Brain microvascular endothelial cell (primary cell): ENCODE measurements at regions not wholly inside any gene's neighbourhood (a gene's known extent, or its start where the extent isn't known, plus 50 kb on each side); places are given as distances from the start of the nearest gene placed in this dataset.
"Not testable (repeated sequence)": the region's sequence is repeated elsewhere in the genome, so short reads cannot be mapped to it uniquely, and the experiment has no call there.

ENCODE experiments used
- DNase-seq: peaks from one replicate; pipeline ENCODE4 v3.0.0-alpha.2; 2020
- H3K27ac ChIP-seq: fragments of 250-450 bp; sonication (Bioruptor Pico); 2 replicates; pipeline ENCODE4 v1.5.1; 2020; ENCODE audit warnings: mild to moderate bottlenecking, moderate library complexity
- H3K27me3 ChIP-seq: fragments of 250-450 bp; sonication (Bioruptor Pico); replicated peaks from 2 replicates; pipeline ENCODE4 v1.5.1; 2020; ENCODE audit warnings: mild to moderate bottlenecking
- H3K36me3 ChIP-seq: fragments of 250-450 bp; sonication (Bioruptor Pico); replicated peaks from 2 replicates; pipeline ENCODE4 v1.5.1; 2020; ENCODE audit warnings: mild to moderate bottlenecking
- H3K4me3 ChIP-seq: 2 replicates; pipeline ENCODE4 v1.5.1; 2011; ENCODE audit warnings: low read depth, mild to moderate bottlenecking, control low read depth, low read length, moderate library complexity
- in situ Hi-C: cut with HindIII; loops from 2 replicates; pipeline ENCODE4 v1.10.0; 2017; ENCODE audit warnings: low sequenced_read_pairs, low pct_ligation_motif_present
- TF ChIP-seq, protein P1 (sequence below): IDR thresholded peaks from 2 replicates; pipeline ENCODE4 v1.5.1; 2011; ENCODE audit warnings: low read depth, mild to moderate bottlenecking, moderate library complexity, low read length, control low read depth, inconsistent platforms; ENCODE audit errors: missing control alignments

DNA sequence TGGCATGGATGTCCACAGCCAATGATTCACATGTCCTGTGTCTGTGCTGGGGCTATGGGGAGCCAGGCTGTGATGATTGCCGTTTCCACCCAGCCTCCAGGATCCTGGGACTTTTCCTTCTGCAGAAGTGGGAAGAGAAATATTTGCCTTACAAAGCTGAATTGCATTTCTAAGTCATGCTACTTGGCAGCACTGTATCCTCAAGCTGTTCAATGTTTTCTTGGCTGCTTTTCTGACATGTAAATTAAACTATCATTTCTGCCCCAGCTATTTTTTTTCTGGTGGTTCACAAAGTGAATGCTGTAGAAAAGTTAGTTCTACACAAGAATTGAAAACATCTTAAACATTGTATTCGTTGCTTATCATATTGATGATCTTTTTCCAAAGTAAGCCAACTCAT lies 51.9 kb upstream of the TCERG1L start:
- no peak for DNase-seq
- Histone ChIP-seq H3K4me3 (no peak overlapping the region), H3K36me3 (no peaks in the 10 kb centered on the region), H3K27me3 (no peaks in the 10 kb centered on the region), H3K27ac (no peak overlapping the region)
- in situ Hi-C loops = no loop called here
- TF ChIP-seq, protein P1, sequence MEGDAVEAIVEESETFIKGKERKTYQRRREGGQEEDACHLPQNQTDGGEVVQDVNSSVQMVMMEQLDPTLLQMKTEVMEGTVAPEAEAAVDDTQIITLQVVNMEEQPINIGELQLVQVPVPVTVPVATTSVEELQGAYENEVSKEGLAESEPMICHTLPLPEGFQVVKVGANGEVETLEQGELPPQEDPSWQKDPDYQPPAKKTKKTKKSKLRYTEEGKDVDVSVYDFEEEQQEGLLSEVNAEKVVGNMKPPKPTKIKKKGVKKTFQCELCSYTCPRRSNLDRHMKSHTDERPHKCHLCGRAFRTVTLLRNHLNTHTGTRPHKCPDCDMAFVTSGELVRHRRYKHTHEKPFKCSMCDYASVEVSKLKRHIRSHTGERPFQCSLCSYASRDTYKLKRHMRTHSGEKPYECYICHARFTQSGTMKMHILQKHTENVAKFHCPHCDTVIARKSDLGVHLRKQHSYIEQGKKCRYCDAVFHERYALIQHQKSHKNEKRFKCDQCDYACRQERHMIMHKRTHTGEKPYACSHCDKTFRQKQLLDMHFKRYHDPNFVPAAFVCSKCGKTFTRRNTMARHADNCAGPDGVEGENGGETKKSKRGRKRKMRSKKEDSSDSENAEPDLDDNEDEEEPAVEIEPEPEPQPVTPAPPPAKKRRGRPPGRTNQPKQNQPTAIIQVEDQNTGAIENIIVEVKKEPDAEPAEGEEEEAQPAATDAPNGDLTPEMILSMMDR = no peak

DNA sequence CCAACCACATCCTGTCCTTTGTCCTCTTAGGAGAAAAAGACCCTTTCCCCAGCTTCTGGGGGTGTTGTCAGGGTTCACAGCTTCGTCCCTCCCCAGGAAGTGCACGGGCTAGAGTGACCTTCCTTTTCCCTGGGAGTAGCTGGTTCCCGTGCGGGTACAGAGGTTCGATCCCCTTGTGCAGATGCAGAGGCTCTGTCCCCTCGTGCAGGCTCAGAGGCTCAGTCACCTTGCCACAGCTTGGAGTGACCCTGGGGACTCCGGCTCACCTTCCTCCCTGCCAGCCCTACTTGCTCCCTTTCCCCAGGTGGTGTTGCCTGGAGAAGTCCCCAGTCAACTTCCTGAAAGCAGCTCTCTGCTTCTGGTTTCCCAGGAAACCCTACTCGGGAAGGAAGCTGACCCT lies 60.0 kb upstream of the TCERG1L start:
- H3K27me3 ChIP-seq = no peaks in the 10 kb centered on the region
- no peaks in the 10 kb centered on the region for H3K36me3 ChIP-seq
- no peak overlapping the region for H3K4me3 ChIP-seq
- H3K27ac ChIP-seq = no peak overlapping the region
- TF ChIP-seq, protein P1 = no peak
- in situ Hi-C loops = no loop called here
- no peak for DNase-seq

DNA sequence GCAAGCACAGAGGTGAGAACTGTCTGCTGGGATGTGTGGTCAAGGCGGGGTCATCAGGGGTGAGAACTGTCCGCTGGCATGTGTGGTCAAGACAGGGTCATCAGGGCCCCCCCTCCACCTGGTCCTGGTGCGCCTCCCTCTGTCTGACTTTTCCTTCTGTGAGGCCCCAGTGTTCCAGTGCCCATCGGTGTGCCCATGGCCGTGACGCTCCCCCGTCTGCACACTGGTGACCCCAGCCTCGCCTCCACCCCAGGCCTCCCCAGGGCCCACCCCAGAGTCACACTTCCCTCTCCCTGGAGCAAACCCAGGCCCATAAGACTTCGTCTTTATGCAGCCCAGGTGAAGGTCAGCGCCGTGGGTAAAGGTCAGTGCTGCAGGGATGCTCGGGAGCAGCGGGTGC lies 70.1 kb upstream of the TCERG1L start:
- in situ Hi-C loops = no loop called here
- no peaks in the 10 kb centered on the region for H3K36me3 ChIP-seq
- H3K27ac ChIP-seq = no peak overlapping the region
- DNase-seq = no peak
- TF ChIP-seq, protein P1 = no peak
- H3K4me3 ChIP-seq = no peak overlapping the region
- H3K27me3 ChIP-seq = no peaks in the 10 kb centered on the region

DNA sequence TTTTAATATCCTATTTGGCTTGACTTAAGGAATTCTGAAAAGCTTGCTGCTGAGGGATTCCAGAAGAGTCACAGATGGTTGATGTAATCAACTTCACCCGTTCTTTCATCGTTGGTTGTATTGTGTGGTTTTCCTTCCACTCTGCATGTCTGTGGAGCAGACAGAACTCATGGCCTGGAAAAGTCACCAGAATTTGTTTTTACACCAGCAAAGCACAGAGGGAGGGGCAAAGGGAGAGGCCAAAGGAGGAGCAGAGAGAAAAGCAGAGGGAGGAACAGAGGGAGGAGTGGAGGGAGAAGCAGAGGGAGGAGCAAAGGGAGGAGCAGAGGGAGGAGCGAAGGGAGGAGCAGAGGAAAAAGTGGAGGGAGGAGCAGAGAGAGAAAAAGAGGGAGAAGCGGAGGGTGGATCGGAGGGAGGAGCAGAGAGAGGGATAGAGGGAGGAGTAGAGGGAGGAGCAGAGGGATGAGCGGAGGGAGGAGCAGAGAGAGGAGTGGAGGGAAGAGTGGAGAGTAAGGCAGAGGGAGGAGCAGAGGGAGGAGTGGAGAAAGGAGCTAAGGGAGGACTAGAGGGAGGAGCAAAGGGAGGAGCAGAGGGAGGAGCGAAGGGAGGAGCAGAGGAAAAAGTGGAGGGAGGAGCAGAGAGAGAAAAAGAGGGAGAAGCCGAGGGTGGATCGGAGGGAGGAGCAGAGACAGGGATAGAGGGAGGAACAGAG lies 73.8 kb upstream of the TCERG1L start:
- DNase-seq, in situ Hi-C loops: not testable (repeated sequence)

DNA sequence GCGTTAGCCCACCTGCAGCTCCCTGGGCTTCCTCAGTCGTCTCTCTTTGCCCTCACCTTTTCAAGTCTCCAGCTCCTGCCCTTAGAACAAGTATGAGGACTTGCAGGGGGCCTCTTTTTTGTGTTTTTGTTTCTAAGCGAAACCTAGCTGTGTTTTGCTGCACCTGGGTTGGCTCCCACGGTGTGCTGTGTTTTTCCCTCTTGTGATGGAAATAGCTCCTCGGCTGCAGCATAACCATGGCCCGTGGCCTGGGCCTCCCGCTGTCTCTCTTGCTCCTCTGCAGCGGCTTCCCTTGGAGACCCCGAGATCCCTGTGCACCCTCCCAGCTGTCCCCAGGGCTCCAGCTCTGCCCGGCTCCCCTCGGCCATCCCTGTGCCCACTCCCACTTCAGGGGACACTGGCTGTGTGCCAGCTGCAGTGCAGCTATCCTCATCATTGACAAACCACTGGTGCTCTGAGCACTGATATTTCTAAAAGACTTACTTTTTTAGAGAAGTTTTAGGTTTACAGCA lies 75.6 kb upstream of the TCERG1L start:
- no peak overlapping the region for H3K27ac ChIP-seq
- H3K36me3 ChIP-seq = no peaks in the 10 kb centered on the region
- in situ Hi-C loops = no loop called here
- no peak overlapping the region for H3K4me3 ChIP-seq
- TF ChIP-seq, protein P1 = no peak
- no peak for DNase-seq
- no peaks in the 10 kb centered on the region for H3K27me3 ChIP-seq

More for the DNA sequence above, 73.8 kb upstream of the TCERG1L start:
- H3K36me3 ChIP-seq, H3K27ac ChIP-seq, H3K4me3 ChIP-seq, H3K27me3 ChIP-seq: not testable (repeated sequence)

DNA sequence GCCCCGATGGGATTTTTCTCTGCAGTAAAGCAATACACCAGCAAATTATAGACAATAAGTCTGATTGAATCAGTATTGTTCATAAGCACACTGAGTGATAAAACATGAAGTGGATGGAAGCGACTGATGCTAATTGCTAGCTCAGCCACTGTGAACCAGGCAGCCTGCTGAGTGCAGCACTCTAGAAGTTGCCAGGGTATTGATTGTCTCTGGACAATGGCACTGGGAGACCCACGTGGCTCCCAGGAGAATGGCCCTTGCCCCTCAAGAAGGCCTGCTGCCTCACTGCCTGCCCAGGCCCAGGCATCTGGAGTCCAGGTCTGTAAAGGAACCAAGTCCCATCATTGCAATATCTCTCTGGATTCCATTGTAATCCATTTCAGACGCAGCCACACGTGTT lies 80.4 kb upstream of the TCERG1L start:
- Histone ChIP-seq H3K27ac (no peak overlapping the region), H3K4me3 (no peak overlapping the region), H3K27me3 (no peaks in the 10 kb centered on the region), H3K36me3 (no peaks in the 10 kb centered on the region)
- in situ Hi-C loops = no loop called here
- no peak for DNase-seq
- TF ChIP-seq, protein P1 = no peak
